Keratinocyte (primary cell): ENCODE measurements at regions not wholly inside any gene's neighbourhood (a gene's known extent, or its start where the extent isn't known, plus 50 kb on each side); places are given as distances from the start of the nearest gene placed in this dataset.

ENCODE experiments used
- EZH2 ChIP-seq: IDR thresholded peaks from one replicate; pipeline ENCODE4 v1.6.1; 2012; ENCODE audit warnings: inconsistent platforms, mild to moderate bottlenecking, low read length, moderate library complexity
- TF ChIP-seq, protein P1 (sequence below), 3 experiments: IDR thresholded peaks in 1 of 3; conservative IDR thresholded peaks in 1 of 3; optimal IDR thresholded peaks in 1 of 3; 2 replicates in 2 of 3; 3 replicates in 1 of 3; pipeline versions ENCODE3 to v1.5.1; 2011; ENCODE audit warnings: low read length in 3 of 3, mild to moderate bottlenecking in 3 of 3, moderate library complexity in 2 of 3, control low read depth in 1 of 3, inconsistent platforms in 1 of 3; ENCODE audit not compliant: insufficient read depth in 2 of 3; ENCODE audit errors: extremely low read depth in 1 of 3

- TF ChIP-seq EZH2 = no peak
- TF ChIP-seq, protein P1, sequence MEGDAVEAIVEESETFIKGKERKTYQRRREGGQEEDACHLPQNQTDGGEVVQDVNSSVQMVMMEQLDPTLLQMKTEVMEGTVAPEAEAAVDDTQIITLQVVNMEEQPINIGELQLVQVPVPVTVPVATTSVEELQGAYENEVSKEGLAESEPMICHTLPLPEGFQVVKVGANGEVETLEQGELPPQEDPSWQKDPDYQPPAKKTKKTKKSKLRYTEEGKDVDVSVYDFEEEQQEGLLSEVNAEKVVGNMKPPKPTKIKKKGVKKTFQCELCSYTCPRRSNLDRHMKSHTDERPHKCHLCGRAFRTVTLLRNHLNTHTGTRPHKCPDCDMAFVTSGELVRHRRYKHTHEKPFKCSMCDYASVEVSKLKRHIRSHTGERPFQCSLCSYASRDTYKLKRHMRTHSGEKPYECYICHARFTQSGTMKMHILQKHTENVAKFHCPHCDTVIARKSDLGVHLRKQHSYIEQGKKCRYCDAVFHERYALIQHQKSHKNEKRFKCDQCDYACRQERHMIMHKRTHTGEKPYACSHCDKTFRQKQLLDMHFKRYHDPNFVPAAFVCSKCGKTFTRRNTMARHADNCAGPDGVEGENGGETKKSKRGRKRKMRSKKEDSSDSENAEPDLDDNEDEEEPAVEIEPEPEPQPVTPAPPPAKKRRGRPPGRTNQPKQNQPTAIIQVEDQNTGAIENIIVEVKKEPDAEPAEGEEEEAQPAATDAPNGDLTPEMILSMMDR (optimal IDR thresholded peaks at IDR 0.05 in 1 of 3, IDR thresholded peaks at IDR 0.05 in 1 of 3, conservative IDR thresholded peaks at IDR 0.05 in 1 of 3; ENCODE audit: extremely low read depth in 1 of 3, insufficient read depth in 2 of 3, low read length in 3 of 3) = no peak
These were observed 479.1 kb downstream of the ATP23 start for GRCh38 chr12:58420503-58420902.
